MM.1S (cell line): ENCODE measurements at regions not wholly inside any gene's neighbourhood (a gene's known extent, or its start where the extent isn't known, plus 50 kb on each side); places are given as distances from the start of the nearest gene placed in this dataset.

Experiments
- DNase-seq: peaks from one replicate; pipeline ENCODE4 v3.0.0-alpha.2; 2015
- H2AFZ ChIP-seq: fragments of 300-600 bp; sonication (generic); 2 replicates; pipeline ENCODE4 v1.6.0; 2016; ENCODE audit warnings: antibody characterized with exemption, low read length
- H3F3A ChIP-seq: fragments of 300-600 bp; sonication (generic); 2 replicates; pipeline ENCODE4 v1.6.1; 2016; ENCODE audit warnings: mild to moderate bottlenecking, antibody characterized with exemption, low read length, moderate library complexity, mixed read lengths; ENCODE audit not compliant: insufficient read depth
- H3K27ac ChIP-seq: fragments of 300-600 bp; sonication (generic); 2 replicates; pipeline ENCODE4 v1.5.1; 2016; ENCODE audit warnings: mild to moderate bottlenecking, low read length
- H3K27me3 ChIP-seq: fragments of 300-600 bp; sonication (generic); replicated peaks from 2 replicates; pipeline ENCODE4 v1.6.0; 2016; ENCODE audit warnings: low read length; ENCODE audit not compliant: insufficient read depth
- H3K36me3 ChIP-seq: fragments of 300-600 bp; sonication (generic); replicated peaks from 2 replicates; pipeline ENCODE4 v1.6.1; 2016; ENCODE audit warnings: mild to moderate bottlenecking, low read length, mixed read lengths; ENCODE audit not compliant: insufficient read depth
- H3K4me1 ChIP-seq: fragments of 300-600 bp; sonication (generic); 2 replicates; pipeline ENCODE4 v1.6.1; 2016; ENCODE audit warnings: low read length, mixed read lengths
- H3K4me2 ChIP-seq: fragments of 300-600 bp; sonication (generic); 2 replicates; pipeline ENCODE4 v1.6.0; 2016; ENCODE audit warnings: low read depth, low read length
- H3K4me3 ChIP-seq: fragments of 300-600 bp; sonication (generic); 2 replicates; pipeline ENCODE4 v1.5.1; 2016; ENCODE audit warnings: low read length, mixed read lengths
- H3K79me2 ChIP-seq: fragments of 300-600 bp; sonication (generic); 2 replicates; pipeline ENCODE4 v1.6.1; 2016; ENCODE audit warnings: mixed run types, low read length, mixed read lengths
- H3K9ac ChIP-seq: fragments of 300-600 bp; sonication (generic); 2 replicates; pipeline ENCODE4 v1.6.1; 2016; ENCODE audit warnings: low read length, mixed read lengths
- H3K9me2 ChIP-seq: fragments of 300-600 bp; sonication (generic); replicated peaks from 2 replicates; pipeline ENCODE4 v1.6.1; 2016; ENCODE audit warnings: mild to moderate bottlenecking, low read length, mixed read lengths; ENCODE audit not compliant: insufficient read depth
- H3K9me3 ChIP-seq: fragments of 300-600 bp; sonication (generic); replicated peaks from 2 replicates; pipeline ENCODE4 v1.6.1; 2016; ENCODE audit warnings: mild to moderate bottlenecking, low read length, mixed read lengths; ENCODE audit not compliant: insufficient read depth
- H4K20me1 ChIP-seq: fragments of 300-600 bp; sonication (generic); 2 replicates; pipeline ENCODE4 v1.6.1; 2016; ENCODE audit warnings: mild to moderate bottlenecking, low read length, moderate library complexity, mixed read lengths; ENCODE audit not compliant: insufficient read depth
- EZH2 ChIP-seq: fragments of 300-600 bp; sonication (generic); optimal IDR thresholded peaks from 2 replicates; pipeline ENCODE3; 2017; ENCODE audit warnings: low read depth, mild to moderate bottlenecking, antibody characterized with exemption, low read length, mixed read lengths
- EZH2phosphoT487 ChIP-seq: fragments of 300-600 bp; sonication (generic); IDR thresholded peaks from 2 replicates; pipeline ENCODE4 v1.6.1; 2018; ENCODE audit warnings: antibody characterized with exemption, low read length
- TF ChIP-seq, protein P1 (sequence below): fragments of 300-600 bp; sonication (generic); IDR thresholded peaks from 2 replicates; pipeline ENCODE4 v1.5.1; 2016; ENCODE audit warnings: antibody characterized with exemption, low read length, mixed read lengths

DNA sequence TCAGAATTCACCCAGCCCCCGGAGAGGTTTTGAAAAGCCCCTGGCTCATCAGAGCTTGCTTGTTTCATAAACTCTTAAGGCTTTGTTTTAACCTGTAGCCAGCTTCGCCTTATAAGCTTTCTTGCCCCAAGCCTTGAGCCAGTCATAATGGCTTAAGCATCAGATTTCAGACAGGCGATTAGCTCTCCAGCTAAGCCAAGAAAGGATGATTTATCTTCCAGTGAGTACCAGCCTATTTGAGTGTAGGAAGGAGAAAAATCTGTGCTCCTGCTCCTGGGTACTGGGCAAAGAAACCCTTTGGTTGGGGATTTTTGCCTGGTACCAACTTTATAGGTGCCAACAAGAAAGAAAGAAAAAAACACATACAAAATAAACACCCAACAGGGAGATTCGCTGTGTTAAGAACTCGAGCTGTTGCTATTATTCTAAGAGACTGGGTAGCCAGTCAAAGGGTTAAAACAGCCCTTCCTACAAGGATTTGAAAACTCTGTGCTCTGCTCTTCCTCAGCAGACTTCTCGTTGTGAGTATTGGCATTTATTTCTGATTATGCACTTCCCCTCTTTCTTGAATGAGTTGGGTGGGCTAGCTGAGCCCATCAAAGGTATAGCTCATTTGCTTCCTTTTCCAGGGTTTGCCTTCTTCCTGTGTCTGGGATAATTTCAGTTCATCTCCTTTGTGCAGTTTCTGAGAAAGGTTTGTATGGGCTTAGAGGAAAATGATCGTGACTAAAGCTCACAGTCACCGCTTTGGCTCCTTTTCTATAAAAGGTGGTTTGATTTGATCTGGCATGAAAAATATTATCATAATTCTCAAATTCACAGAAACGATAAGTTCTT lies 157.2 kb upstream of the DMRT1 start:
- TF ChIP-seq EZH2phosphoT487 (no peak), EZH2 (no peak)
- TF ChIP-seq, protein P1, sequence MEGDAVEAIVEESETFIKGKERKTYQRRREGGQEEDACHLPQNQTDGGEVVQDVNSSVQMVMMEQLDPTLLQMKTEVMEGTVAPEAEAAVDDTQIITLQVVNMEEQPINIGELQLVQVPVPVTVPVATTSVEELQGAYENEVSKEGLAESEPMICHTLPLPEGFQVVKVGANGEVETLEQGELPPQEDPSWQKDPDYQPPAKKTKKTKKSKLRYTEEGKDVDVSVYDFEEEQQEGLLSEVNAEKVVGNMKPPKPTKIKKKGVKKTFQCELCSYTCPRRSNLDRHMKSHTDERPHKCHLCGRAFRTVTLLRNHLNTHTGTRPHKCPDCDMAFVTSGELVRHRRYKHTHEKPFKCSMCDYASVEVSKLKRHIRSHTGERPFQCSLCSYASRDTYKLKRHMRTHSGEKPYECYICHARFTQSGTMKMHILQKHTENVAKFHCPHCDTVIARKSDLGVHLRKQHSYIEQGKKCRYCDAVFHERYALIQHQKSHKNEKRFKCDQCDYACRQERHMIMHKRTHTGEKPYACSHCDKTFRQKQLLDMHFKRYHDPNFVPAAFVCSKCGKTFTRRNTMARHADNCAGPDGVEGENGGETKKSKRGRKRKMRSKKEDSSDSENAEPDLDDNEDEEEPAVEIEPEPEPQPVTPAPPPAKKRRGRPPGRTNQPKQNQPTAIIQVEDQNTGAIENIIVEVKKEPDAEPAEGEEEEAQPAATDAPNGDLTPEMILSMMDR: no peak
- Histone ChIP-seq H3K27me3 (no peaks in the 10 kb centered on the region), H3K27ac (no peak overlapping the region), H3K4me3 (no peak overlapping the region), H3K9me2 (no peaks in the 10 kb centered on the region), H3K4me2 (no peak overlapping the region), H3K4me1 (no peaks in the 10 kb centered on the region), H3K9ac (no peak overlapping the region), H3K79me2 (no peaks in the 10 kb centered on the region), H3F3A (no peaks in the 10 kb centered on the region), H2AFZ (no peak overlapping the region), H3K36me3 (no peaks in the 10 kb centered on the region), H3K9me3 (no peaks in the 10 kb centered on the region), H4K20me1 (no peaks in the 10 kb centered on the region)
- DNase-seq: no peak

- TF ChIP-seq EZH2phosphoT487 (no peak), EZH2 (no peak)
- TF ChIP-seq, protein P1: no peak
- Histone ChIP-seq H3K9ac (no peak overlapping the region), H3K4me1 (no peaks in the 10 kb centered on the region), H3K4me3 (no peak overlapping the region), H2AFZ (no peak overlapping the region), H3K9me2 (no peaks in the 10 kb centered on the region), H3K27me3 (no peaks in the 10 kb centered on the region), H3K9me3 (no peaks in the 10 kb centered on the region), H4K20me1 (no peaks in the 10 kb centered on the region), H3K4me2 (no peak overlapping the region), H3F3A (no peaks in the 10 kb centered on the region), H3K79me2 (no peaks in the 10 kb centered on the region), H3K36me3 (no peaks in the 10 kb centered on the region), H3K27ac (no peak overlapping the region)
- no peak for DNase-seq
Observed at GRCh38 chr9:684941-685340, 156.6 kb upstream of the DMRT1 start.

GRCh38 chr9:686321-686813 lies 155.1 kb upstream of the DMRT1 start:
- Histone ChIP-seq H3F3A (no peaks in the 10 kb centered on the region), H3K36me3 (no peaks in the 10 kb centered on the region), H4K20me1 (no peaks in the 10 kb centered on the region), H3K4me3 (no peak overlapping the region), H3K4me1 (no peaks in the 10 kb centered on the region), H3K27me3 (no peaks in the 10 kb centered on the region), H3K27ac (no peak overlapping the region), H3K9me2 (no peaks in the 10 kb centered on the region), H2AFZ (no peak overlapping the region), H3K9ac (no peak overlapping the region), H3K79me2 (no peaks in the 10 kb centered on the region), H3K9me3 (no peaks in the 10 kb centered on the region), H3K4me2 (no peak overlapping the region)
- TF ChIP-seq EZH2 (no peak), EZH2phosphoT487 (no peak)
- TF ChIP-seq, protein P1: no peak
- no peak for DNase-seq
